SJCRH30 (cell line): ENCODE measurements at regions not wholly inside any gene's neighbourhood (a gene's known extent, or its start where the extent isn't known, plus 50 kb on each side); places are given as distances from the start of the nearest gene placed in this dataset.
"Not testable (repeated sequence)": the region's sequence is repeated elsewhere in the genome, so short reads cannot be mapped to it uniquely, and the experiment has no call there.

Experiments
- DNase-seq, 2 experiments: peaks; one replicate each; pipeline ENCODE4 v3.0.0-alpha.2; 2015 to 2020
- H3K27ac ChIP-seq: fragments of 250-450 bp; sonication (Bioruptor Pico); 2 replicates; pipeline ENCODE4 v1.5.1; 2020; ENCODE audit warnings: mild to moderate bottlenecking, moderate library complexity
- H3K27me3 ChIP-seq: fragments of 250-450 bp; sonication (Bioruptor Pico); 2 replicates; pipeline ENCODE4 v1.5.1; 2020; ENCODE audit warnings: mild to moderate bottlenecking, moderate library complexity
- H3K36me3 ChIP-seq: fragments of 250-450 bp; sonication (Bioruptor Pico); 2 replicates; pipeline ENCODE4 v1.5.1; 2020; ENCODE audit warnings: mild to moderate bottlenecking, moderate library complexity
- H3K4me1 ChIP-seq: fragments of 250-450 bp; sonication (Bioruptor Pico); 2 replicates; pipeline ENCODE4 v1.5.1; 2020; ENCODE audit warnings: mild to moderate bottlenecking, moderate library complexity
- H3K4me3 ChIP-seq: fragments of 250-450 bp; sonication (Bioruptor Pico); 2 replicates; pipeline ENCODE4 v1.5.1; 2020; ENCODE audit warnings: mild to moderate bottlenecking, moderate library complexity
- H3K9me3 ChIP-seq: fragments of 250-450 bp; sonication (Bioruptor Pico); replicated peaks from 2 replicates; pipeline ENCODE4 v1.5.1; 2020; ENCODE audit warnings: mild to moderate bottlenecking, moderate library complexity

DNA sequence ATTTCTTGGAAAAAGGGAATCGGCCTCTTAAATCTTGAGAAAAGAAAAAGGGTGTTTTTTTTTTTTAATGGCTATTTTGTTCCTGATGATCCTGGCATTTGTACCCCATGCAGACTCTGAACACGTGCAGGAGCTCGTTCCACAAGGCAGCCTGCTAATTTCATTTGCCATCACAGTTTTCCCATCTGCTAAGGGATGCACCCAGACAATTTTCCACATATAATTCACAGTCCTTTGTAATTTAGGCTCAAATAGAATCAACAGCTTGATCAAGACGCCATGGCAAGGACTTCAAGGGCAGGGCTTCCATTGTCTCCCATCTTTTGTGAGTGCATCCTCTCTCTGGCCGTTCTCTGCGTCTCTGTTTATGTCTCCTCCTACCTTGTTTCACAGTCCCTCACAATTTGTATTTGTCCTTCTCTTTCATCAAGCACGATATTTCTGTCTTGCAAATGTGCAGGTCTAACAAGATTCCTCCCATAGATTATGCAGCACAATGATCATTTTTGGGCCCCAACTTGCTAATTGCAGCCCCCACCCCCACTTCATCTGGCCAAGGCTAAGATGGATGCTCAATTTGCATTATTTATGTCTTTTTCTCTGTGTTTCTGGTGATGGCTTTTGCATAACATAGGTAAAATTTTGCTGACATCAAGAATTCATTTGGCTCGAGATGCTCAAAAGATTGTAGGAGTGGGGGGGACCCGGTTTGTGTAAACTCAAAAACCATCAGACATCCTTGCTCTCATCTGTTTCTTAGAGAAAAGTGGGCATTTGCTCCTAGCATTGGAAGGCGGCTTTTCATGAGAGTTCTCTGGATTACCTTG, 356.0 kb upstream of the NPVF start:
- no peaks in the 10 kb centered on the region for H3K36me3 ChIP-seq
- H3K27ac ChIP-seq = no peak overlapping the region
- DNase-seq = no peak
- H3K4me3 ChIP-seq = no peak overlapping the region
- H3K27me3 ChIP-seq = no peaks in the 10 kb centered on the region
- H3K9me3 ChIP-seq = no peaks in the 10 kb centered on the region
- peaks cover 4% of the 10 kb centered on the region for H3K4me1 ChIP-seq

DNA sequence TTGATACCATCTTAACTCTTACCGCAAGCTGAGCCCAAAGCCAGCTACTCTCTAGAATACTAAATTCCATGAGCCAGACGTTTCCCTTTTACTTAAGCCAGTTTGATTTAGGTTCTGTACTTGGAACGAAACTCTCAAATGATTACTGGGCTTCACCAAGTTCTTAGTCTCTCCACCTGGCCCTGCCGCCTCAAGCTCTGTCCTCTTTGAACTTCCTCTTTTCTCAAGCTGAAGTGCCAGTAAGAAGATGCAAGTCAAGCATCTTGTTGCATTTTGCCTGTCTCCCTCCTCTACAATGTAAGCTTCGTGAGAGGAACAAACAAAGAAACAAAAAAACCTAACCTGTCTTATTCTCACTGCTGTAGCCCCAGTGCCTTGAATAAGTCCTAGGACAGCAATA, 358.2 kb upstream of the NPVF start:
- DNase-seq = no peak
- H3K4me3 ChIP-seq = no peak overlapping the region
- H3K36me3 ChIP-seq = no peaks in the 10 kb centered on the region
- no peaks in the 10 kb centered on the region for H3K4me1 ChIP-seq
- H3K27ac ChIP-seq = no peak overlapping the region
- no peaks in the 10 kb centered on the region for H3K27me3 ChIP-seq
- no peaks in the 10 kb centered on the region for H3K9me3 ChIP-seq

DNA sequence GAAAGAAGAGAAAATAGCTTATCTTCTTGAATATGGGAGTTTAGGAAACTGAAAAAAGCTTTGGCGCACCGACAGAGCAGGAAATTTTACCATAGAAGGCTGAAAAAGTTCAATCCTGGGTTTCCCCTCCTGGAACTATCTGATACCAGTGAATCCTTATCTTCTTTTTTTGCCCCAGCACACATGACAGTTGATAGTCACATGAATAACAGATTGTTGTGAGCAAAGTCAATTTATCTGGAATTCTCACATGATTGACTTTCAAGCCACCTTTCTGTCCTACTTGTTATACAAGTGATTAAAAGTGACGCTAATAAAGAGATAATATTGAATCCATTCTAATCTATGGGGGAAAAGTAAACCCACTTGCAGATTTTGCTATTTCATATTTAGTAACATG, 365.8 kb upstream of the NPVF start:
- Histone ChIP-seq H3K27me3 (no peaks in the 10 kb centered on the region), H3K9me3 (0 out of 2 replicates have a peak, but pooled peaks cover 3% of the 10 kb centered on the region), H3K36me3 (no peaks in the 10 kb centered on the region), H3K4me1 (no peaks in the 10 kb centered on the region), H3K4me3 (no peak overlapping the region), H3K27ac (no peak overlapping the region)
- no peak for DNase-seq

DNA sequence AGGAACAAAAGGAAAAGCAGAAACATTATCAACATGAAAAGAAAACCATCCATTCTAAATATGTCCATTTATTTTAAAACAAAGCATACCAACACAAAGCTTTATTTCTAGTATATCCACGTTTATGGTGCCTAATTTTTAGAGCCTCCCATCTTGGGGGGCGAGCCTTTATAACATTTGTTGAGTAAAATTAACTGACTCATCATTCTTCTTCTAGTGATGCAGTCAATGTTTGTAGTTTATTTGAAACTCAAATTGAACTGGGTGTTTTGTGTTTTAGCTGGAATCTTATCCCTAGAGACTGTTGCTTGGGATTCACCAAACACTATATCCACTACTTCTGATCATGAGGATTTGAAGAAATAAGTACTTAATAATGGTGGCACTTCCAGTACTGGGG, 366.4 kb upstream of the NPVF start:
- Histone ChIP-seq H3K27me3 (no peaks in the 10 kb centered on the region), H3K27ac (no peak overlapping the region), H3K4me3 (no peak overlapping the region), H3K9me3 (0 out of 2 replicates have a peak, but pooled peaks cover 3% of the 10 kb centered on the region), H3K36me3 (no peaks in the 10 kb centered on the region), H3K4me1 (no peaks in the 10 kb centered on the region)
- DNase-seq = no peak

DNA sequence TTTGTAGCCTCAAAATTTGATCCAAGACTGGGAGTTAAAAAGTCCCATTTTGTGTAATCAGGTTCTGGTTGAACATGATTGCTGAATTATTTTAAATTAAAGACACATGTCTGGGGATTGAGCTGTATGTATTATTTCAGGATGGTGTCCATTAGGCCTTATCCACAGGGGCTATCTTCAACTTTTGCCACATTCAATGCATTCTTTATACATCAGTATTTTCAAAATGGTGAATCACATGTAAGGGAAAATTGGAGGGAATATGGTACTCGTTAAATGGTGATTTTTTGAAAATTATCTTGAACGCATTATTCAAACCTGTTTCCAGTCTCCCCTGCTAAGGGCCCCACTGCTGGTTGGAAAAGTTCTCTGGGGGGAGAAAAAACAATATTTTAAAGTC, 367.7 kb upstream of the NPVF start:
- Histone ChIP-seq H3K4me3 (no peak overlapping the region), H3K9me3 (0 out of 2 replicates have a peak, but pooled peaks cover 3% of the 10 kb centered on the region), H3K4me1 (no peaks in the 10 kb centered on the region), H3K27ac (no peak overlapping the region), H3K27me3 (no peaks in the 10 kb centered on the region), H3K36me3 (no peaks in the 10 kb centered on the region)
- DNase-seq = no peak

DNA sequence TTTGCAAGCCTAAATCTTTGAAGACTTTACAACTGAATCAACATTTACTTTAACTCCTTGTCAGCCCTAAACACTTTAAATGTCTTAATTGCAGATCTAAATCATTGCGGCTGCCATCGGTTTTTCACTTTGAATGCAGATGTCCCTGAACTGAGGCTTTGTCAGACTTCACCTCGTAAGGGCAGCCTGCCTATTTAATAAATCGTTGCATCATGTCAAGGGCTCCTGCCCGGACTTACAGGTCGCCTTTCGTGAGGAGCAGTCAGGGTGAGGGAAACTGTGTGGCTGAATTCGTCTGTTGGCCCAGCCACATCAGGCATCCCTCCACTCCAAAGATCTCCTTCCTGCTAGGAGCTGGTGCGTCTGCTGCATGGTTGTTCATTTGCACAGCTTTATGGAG, 368.2 kb upstream of the NPVF start:
- Histone ChIP-seq H3K4me1 (no peaks in the 10 kb centered on the region), H3K4me3 (no peak overlapping the region), H3K9me3 (0 out of 2 replicates have a peak, but pooled peaks cover 3% of the 10 kb centered on the region), H3K36me3 (no peaks in the 10 kb centered on the region), H3K27ac (no peak overlapping the region), H3K27me3 (no peaks in the 10 kb centered on the region)
- DNase-seq = no peak

DNA sequence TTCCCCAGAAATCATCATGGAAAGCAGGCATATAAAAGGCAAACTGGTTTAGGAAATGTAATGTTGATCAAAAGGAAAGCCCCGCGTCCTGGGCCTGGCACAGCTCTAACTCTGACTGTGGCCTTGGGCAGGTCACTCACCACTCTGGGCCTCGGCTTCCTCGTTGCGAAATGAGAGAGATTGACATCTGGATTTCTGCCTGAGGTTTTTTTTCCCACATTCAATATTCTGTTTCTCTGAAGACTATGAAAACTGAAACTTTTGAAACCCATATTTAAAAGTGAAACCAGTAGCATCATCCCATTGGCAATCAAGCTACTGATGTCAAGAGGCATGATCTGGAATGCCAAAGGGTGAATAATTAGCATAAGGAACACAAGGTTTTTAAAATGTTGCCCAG, 369.7 kb upstream of the NPVF start:
- Histone ChIP-seq H3K9me3 (0 out of 2 replicates have a peak, but pooled peaks cover 3% of the 10 kb centered on the region), H3K36me3 (no peaks in the 10 kb centered on the region), H3K4me1 (no peaks in the 10 kb centered on the region), H3K4me3 (no peak overlapping the region), H3K27me3 (no peaks in the 10 kb centered on the region), H3K27ac (no peak overlapping the region)
- DNase-seq = no peak

DNA sequence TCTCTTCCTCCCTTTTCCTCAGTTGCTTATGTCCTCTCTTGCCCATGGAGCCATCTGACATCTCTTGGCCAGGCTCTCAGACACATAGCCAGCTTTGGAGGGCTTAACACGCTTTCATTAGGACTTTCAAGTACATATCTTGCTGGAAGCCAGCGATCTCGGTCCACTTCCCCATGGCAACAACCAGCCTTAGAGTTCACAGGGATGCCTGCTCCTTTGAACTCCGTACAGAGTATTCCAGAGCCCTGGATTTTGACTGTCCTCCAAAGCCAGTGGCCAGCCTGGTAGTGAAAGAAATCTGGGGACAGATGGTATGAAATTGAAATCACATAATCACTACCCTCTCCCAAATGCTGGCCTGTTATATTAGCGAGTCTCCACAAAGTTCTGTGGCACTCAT, 370.5 kb upstream of the NPVF start:
- no peak overlapping the region for H3K27ac ChIP-seq
- no peak overlapping the region for H3K4me3 ChIP-seq
- 0 out of 2 replicates have a peak, but pooled peaks cover 3% of the 10 kb centered on the region for H3K9me3 ChIP-seq
- H3K36me3 ChIP-seq = no peaks in the 10 kb centered on the region
- H3K27me3 ChIP-seq = no peaks in the 10 kb centered on the region
- H3K4me1 ChIP-seq = no peaks in the 10 kb centered on the region
- DNase-seq = no peak

DNA sequence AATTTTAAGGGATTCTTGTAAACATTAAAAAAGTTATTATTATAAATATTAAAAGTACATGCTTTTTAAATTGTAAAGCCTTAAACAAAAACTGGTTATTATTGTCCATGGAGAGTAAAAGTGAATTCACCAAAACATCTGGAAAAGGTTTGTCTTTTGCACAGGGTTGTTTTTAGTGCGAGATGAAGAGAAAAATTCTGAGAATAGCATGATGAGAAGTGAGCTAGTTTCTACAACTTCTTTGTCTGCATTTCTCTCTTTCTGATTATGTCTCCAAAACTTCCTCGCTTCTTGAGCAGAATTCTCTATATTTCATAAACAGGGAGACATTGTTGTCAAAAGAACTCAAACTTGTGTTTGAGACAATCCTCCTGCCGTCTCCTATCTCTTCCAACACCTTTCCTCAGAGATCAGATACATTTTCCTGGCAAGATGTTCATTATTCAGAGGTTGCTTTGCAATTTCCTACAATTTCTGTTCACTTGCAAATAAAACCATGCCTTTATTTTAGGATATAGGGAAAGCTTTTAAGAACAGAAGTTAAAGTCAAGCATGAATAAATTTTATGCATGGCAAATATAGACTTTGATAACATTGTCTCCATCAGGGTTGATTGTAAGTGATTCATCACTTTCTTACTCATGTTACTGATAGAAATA, 372.1 kb upstream of the NPVF start:
- Histone ChIP-seq H3K27ac (no peak overlapping the region), H3K4me1 (no peaks in the 10 kb centered on the region), H3K36me3 (no peaks in the 10 kb centered on the region), H3K9me3 (0 out of 2 replicates have a peak, but pooled peaks cover 3% of the 10 kb centered on the region), H3K4me3 (no peak overlapping the region), H3K27me3 (no peaks in the 10 kb centered on the region)
- no peak for DNase-seq

DNA sequence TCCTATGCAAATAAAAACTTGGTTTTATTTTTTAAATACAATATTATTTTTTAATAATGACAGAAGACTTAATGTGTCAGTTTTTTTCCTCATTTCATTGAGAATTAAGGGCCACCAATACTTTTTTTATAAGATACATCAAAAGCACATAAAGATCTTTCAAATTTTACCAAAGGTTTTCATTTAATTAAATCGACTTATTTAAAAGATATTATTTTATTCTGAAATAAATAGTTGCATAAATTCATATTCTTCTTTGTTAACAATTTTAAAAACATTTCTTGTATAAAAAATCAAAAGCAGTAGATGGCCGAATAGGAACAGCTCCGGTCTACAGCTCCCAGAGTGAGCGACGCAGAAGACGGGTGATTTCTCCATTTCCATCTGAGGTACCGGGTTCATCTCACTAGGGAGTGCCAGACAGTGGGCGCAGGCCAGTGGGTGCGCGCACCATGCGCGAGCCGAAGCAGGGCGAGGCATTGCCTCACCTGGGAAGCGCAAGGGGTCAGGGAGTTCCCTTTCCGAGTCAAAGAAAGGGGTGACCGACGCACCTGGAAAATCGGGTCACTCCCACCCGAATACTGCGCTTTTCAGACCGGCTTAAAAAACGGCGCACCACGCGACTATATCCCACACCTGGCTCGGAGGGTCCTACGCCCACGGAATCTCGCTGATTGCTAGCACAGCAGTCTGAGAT, 374.6 kb upstream of the NPVF start:
- not testable (repeated sequence) for DNase-seq, H3K27me3 ChIP-seq, H3K4me3 ChIP-seq, H3K36me3 ChIP-seq, H3K9me3 ChIP-seq, H3K27ac ChIP-seq, H3K4me1 ChIP-seq

DNA sequence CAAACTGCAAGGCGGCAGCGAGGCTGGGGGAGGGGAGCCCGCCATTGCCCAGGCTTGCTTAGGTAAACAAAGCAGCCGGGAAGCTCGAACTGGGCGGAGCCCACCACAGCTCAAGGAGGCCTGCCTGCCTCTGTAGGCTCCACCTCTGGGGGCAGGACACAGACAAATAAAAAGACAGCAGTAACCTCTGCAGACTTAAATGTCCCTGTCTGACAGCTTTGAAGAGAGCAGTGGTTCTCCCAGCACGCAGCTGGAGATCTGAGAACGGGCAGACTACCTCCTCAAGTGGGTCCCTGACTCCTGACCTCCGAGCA, 375.1 kb upstream of the NPVF start:
- H3K4me1 ChIP-seq, DNase-seq, H3K27me3 ChIP-seq, H3K27ac ChIP-seq, H3K4me3 ChIP-seq, H3K9me3 ChIP-seq, H3K36me3 ChIP-seq: not testable (repeated sequence)

DNA sequence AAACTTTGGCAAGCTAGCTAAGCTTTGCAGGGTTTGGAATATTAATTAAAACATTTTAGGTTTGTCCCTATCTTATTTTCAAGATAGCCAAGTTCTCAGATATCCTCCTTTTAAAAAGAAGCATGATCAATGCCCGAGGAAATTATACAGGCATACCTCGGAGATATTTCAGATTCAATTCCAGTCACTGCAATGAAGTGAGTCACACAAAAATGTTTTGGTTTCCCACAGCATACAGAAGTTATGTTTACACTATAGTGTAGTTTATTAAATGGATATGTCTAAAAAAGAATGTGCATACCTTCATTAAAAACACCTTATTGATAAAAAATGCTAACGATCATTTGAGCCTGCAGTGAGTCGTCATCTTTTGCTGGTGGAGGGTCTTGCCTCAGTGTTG, 382.9 kb upstream of the NPVF start:
- peaks cover 6% of the 10 kb centered on the region; the same call in 1 of the 2 replicates for H3K4me1 ChIP-seq
- no peak overlapping the region for H3K4me3 ChIP-seq
- no peak overlapping the region for H3K27ac ChIP-seq
- H3K36me3 ChIP-seq = no peaks in the 10 kb centered on the region
- peaks cover 10% of the 10 kb centered on the region for H3K9me3 ChIP-seq
- DNase-seq = no peak
- no peaks in the 10 kb centered on the region for H3K27me3 ChIP-seq

DNA sequence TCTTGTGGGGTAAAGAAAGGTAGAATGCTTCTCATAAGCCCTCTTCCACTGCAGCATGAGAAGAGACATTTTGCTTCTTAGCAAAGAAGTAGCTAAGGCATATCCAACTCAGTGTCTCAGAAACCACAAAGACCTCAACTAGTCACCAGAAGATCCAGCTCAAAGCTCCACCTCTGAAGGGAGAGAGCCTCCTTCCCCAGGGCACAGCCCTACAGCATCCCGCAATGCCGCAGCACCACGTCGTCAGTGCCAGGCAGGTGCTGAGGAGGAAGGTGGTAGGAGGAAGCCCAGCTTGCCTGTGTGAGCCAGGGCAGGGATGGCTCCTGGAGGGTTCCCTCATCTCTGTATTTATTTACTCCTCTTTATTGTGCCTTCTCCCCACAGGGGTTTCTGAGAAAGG, 385.6 kb upstream of the NPVF start:
- no peaks in the 10 kb centered on the region for H3K36me3 ChIP-seq
- no peaks in the 10 kb centered on the region for H3K27me3 ChIP-seq
- peaks cover 10% of the 10 kb centered on the region for H3K9me3 ChIP-seq
- no peak overlapping the region for H3K27ac ChIP-seq
- H3K4me3 ChIP-seq = no peak overlapping the region
- no peak for DNase-seq
- H3K4me1 ChIP-seq = peaks cover 6% of the 10 kb centered on the region; the same call in 1 of the 2 replicates

DNA sequence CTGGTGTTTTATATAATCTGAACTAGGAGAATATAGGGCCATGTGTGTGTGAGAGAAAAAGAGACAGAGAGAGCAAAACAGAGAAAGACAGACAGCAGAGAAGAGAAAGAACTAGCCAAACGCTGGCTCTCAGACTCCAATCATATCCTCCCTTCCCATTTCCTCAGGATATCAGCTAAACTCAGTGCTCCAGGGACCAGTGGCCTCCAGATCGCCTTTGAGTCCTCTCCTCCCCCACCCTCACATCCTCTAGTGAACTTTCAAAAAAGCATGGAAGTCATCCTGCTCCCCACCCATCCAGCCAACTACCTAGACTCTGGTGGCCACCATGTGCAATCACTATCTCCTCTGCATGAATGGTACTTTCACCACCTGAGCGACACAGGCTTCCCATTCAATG, 386.1 kb upstream of the NPVF start:
- no peaks in the 10 kb centered on the region for H3K36me3 ChIP-seq
- no peaks in the 10 kb centered on the region for H3K27me3 ChIP-seq
- no peak for DNase-seq
- H3K4me3 ChIP-seq = no peak overlapping the region
- no peak overlapping the region for H3K27ac ChIP-seq
- peaks cover 10% of the 10 kb centered on the region for H3K9me3 ChIP-seq
- H3K4me1 ChIP-seq = peaks cover 6% of the 10 kb centered on the region; the same call in 1 of the 2 replicates

DNA sequence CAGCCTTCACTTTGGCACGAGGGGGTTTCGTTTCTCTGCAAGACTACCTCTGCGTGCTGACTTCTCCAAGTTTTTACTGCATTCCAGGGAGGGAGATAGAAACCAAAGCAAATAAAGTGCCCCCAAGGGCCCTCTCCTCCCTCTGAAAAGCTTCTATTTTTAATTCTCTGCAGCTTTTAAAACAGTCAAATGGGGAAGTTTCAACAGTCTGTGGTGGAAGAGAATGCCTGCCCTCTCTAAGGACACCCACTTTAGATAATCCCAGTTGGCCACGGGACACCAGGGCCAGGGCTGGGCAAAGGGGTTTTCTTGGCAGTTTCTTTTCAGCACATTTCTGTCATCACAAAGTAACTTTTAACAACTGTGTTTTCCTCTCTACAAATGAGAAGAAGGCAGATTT, 386.7 kb upstream of the NPVF start:
- Histone ChIP-seq H3K27me3 (no peaks in the 10 kb centered on the region), H3K36me3 (no peaks in the 10 kb centered on the region), H3K4me3 (no peak overlapping the region), H3K4me1 (peaks cover 9% of the 10 kb centered on the region), H3K27ac (no peak overlapping the region), H3K9me3 (peaks cover 10% of the 10 kb centered on the region)
- DNase-seq = no peak
